ENCODE measurements at regions not wholly inside any gene's neighbourhood (a gene's known extent, or its start where the extent isn't known, plus 50 kb on each side); places are given as distances from the start of the nearest gene placed in this dataset.
A peak's percentile ranks its signal among the peaks of the same experiment; 100 is the strongest.

GRCh38 chr2:215498431-215498830 is 62.6 kb upstream of the FN1 start (continued):
- peak; percentile 71; the same call in 1 of the 2 replicates for TF ChIP-seq PRDM10 (CRISPR knock-in tag; IDR thresholded peaks at IDR 0.05; ENCODE audit: low read depth)
- no peak for TF ChIP-seq ZNF251 (CRISPR knock-in tag; IDR thresholded peaks at IDR 0.05)
- no peak for TF ChIP-seq ESRRA (CRISPR knock-in tag; IDR thresholded peaks at IDR 0.05; ENCODE audit: low read depth)
- no peak for TF ChIP-seq IKZF4 (CRISPR knock-in tag; IDR thresholded peaks at IDR 0.05; ENCODE audit: borderline replicate concordance, low read depth, not compliant biosample characterization)
- no peak for TF ChIP-seq ZNF136 (CRISPR knock-in tag; IDR thresholded peaks at IDR 0.05; ENCODE audit: low read depth)
- 0 out of 2 replicates have a peak, but pooled peaks have one; percentile 49 for TF ChIP-seq ZMYM3 (CRISPR knock-in tag; IDR thresholded peaks at IDR 0.05)
- no peak for TF ChIP-seq SIX4 (CRISPR knock-in tag; IDR thresholded peaks at IDR 0.05)
- no peak for TF ChIP-seq ZFP91 (CRISPR knock-in tag; IDR thresholded peaks at IDR 0.05; ENCODE audit: borderline replicate concordance)
- no peak for TF ChIP-seq ZBTB49 (CRISPR knock-in tag; IDR thresholded peaks at IDR 0.05; ENCODE audit: borderline replicate concordance)
- no peak for TF ChIP-seq ZNF574 (CRISPR knock-in tag; IDR thresholded peaks at IDR 0.05)
- no peak for TF ChIP-seq ZNF781 (CRISPR knock-in tag; IDR thresholded peaks at IDR 0.05; ENCODE audit: borderline replicate concordance, not compliant biosample characterization)
- peak; percentile 39; the same call in 1 of the 2 replicates for TF ChIP-seq THRA (CRISPR knock-in tag; IDR thresholded peaks at IDR 0.05; ENCODE audit: borderline replicate concordance)
- TF ChIP-seq ZNF383 (CRISPR knock-in tag; IDR thresholded peaks at IDR 0.05; ENCODE audit: borderline replicate concordance), result no peak
- no peak for TF ChIP-seq TOPORS (CRISPR knock-in tag; IDR thresholded peaks at IDR 0.05)
- TF ChIP-seq ZFP36L1 (CRISPR knock-in tag; IDR thresholded peaks at IDR 0.05), result no peak; the same call in 1 of the 2 replicates
- TF ChIP-seq TEF (CRISPR knock-in tag; IDR thresholded peaks at IDR 0.05), result no peak

Measured in HepG2 (cell line).